ENCODE measurements at regions not wholly inside any gene's neighbourhood (a gene's known extent, or its start where the extent isn't known, plus 50 kb on each side); places are given as distances from the start of the nearest gene placed in this dataset.
"Not testable (repeated sequence)": the region's sequence is repeated elsewhere in the genome, so short reads cannot be mapped to it uniquely, and the experiment has no call there.

DNA sequence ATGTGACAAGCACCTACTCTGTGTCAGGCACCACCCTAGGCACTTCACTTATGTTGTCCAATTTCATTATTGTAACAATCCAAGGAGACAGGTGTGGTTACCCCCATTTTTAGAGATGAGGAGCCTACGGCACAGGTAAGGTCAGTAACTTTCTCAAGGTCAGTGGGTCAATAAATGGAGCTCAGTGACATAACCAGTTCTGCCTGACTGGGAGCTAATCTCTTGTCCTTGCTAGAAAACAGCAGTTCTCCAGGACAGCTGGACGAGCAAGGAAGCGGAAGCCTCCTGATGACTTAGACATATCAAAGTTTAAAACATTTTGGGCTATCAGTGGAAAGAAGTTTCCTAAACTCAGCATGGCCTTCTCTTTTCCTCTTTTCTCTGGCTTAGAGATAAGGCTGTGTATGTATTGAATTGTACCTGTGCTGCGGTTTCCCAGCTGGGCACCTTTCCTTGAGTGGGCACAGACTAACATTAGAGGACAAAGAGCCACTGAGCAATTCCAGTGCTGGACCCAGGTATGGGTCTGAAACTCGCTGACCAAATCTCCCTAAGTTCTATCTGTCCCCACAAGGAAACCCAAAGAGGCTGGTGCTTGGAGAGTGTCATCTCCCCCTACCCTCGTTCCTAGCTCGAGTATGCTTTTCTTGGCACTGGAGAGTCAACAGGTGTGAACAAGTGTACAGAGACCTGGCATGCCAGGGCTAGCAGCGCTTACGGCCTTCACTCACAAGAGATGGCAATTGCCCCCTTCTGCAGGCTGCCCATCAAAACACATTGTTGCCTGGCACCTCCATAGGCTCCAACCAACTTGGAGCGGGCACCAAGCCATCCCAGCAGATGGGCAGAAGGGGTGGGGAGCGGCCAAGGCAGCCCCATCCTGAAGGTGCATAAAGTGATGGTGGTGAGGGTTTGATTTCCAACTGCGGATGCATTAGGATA is 456.1 kb upstream of the PROX1 start:
- DNase-seq (ENCODE audit: low read depth in 2 of 2): no peak

DNA sequence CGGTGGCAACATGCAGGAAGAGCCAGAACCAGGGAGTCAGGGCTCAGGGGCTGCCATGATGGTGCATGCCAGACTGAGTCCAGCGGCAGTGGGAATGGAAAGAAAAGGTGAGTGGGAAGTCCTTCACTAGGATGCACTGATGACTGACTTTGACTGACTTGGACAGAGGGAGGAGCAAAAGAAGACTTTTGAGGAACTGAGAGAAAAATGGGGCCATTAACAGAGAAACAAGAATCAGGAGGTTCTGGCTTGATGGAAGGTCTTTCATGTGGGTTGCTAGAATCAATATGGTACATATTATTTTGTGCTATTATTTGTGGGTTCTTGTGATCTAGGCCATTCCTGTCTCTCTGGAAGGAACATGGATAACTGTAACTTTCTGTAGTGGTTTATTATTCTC is 454.6 kb upstream of the PROX1 start:
- no peak for DNase-seq (ENCODE audit: low read depth in 2 of 2)

DNA sequence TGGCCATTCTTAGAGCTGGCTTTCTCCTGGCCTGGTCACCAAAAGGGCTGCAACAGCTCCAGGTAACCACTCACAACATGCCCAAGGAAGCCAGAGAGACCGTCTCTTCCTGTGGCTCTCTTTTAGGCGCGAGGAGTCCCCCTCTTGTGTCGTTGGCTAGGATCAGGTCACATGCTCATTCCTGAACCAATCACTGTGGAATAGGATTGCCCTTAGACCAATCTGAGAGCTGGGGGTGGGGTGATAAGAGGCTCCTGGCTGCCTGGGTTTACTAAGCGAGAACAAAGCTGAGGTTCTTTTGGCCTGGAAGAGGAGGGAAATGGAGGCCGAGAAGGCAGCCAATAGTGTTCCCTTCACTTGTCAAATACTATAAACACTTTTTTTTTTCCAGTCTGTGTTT is 452.1 kb upstream of the PROX1 start:
- DNase-seq (ENCODE audit: low read depth in 2 of 2): no peak

DNA sequence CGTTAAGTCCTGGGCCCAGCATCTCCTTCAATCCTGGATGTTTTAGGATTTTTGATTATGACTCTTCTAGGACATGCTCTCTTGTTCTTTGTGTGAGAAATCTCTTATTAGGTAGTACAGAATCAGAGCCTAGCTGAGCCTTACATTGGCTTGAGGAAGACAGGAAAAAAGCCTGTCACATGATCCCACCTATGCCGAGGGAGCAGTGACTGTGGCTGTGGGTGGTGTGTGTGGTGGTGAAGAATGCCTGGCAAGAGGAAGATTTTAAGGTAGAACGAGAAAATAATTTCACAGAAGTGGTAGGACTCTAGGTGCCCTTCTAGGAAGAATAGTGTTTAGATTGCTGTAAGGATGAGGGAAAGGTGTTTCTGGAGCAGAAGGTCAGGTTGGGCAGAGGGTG is 449.5 kb upstream of the PROX1 start:
- DNase-seq (ENCODE audit: low read depth in 2 of 2): no peak

DNA sequence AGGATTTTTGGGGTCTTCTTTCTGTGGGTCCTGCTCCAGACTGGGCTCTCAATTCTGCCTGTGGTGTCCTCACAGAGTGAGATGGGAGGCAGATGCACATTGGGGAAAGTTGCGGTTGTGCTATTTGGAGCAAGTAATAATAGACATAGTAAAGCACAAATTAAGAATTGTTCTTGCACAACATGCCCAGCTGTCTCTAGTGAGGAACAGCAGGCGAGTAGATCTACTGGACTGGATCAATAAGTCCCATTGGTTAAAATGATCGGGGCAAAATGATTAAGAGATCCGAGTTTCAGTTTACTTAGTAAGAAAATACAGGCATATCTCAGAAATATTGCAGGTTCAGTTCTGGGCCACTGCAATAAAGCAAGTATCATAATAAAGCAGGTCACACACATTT is 448.3 kb upstream of the PROX1 start:
- no peak for DNase-seq (ENCODE audit: low read depth in 2 of 2)

DNA sequence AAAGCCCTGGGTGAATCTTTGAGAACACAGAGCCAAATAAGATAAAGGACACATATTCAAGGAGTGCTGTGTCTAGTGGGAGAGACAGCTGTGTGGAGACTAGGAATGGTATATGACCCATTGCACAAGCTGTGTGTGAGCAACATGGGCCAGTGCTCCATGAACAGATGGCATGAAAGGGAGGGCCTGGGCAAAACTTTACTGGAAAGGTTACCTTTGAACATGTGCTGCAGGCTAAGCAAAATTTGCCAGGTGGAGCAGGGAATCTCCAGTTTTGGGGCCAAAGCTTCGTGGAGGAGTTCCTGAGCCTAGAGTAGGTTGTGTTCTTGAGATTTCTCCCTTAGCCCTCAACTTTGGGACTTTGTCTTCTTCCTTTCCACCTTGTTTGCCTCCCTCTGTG is 446.1 kb upstream of the PROX1 start:
- DNase-seq (ENCODE audit: low read depth in 2 of 2): no peak

DNA sequence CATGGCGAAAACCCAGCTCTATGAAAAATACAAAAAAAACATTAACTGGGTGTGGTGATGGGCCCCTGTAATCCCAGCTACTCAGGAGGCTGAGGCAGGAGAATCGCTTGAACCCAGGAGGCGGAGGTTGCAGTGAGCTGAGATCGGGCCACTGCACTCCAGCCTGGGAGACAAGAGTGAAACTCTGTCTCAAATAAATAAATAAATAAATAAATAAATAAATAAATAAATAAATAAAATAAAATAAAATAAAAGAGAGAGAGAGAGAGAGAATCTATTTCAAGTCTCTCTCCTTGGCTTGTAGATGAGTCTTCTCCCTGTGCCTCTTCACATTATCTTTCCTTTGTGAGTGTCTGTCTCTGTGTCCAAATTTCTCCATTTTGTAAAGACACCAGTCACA is 442.6 kb upstream of the PROX1 start:
- DNase-seq (ENCODE audit: low read depth in 2 of 2): not testable (repeated sequence)

DNA sequence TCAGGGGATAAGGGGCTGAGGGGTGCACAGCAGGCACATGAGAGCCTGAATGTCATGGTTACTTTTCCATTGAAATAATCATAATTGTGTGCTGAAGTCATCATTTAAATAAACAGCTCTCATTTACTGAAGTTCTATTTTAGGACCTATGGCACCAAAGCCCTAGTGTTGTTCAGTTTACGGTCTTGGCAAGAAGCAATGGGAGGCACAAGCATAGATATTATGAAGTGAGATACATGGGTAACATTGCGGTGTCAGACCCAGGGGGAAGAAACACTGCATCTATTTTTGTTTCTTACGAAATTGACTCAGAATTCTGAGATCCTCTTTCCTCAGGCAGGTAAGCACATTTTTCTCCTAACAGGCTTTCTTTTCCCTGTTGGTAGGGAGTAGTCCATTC is 437.8 kb upstream of the PROX1 start:
- DNase-seq (ENCODE audit: low read depth in 2 of 2): no peak

DNA sequence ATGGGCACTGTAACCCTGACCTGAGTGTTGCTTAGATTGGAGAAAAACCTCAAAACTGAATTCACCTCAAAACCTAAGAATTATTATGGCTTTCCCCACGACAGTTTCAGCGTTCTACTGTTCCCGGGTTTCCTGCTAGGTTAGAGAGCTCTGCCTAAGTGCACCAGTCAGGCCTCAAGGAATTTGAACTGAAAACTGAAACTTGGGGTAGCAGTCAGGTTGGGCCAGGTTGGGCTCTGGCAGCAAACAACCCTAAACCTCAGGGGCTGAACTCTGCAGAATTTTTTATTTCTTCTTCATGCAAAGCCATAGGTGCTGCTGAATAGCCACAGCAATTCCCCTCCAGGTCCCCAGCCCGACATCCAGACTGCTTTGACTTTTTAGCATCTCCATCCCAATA is 437.0 kb upstream of the PROX1 start:
- DNase-seq (ENCODE audit: low read depth in 2 of 2): no peak

DNA sequence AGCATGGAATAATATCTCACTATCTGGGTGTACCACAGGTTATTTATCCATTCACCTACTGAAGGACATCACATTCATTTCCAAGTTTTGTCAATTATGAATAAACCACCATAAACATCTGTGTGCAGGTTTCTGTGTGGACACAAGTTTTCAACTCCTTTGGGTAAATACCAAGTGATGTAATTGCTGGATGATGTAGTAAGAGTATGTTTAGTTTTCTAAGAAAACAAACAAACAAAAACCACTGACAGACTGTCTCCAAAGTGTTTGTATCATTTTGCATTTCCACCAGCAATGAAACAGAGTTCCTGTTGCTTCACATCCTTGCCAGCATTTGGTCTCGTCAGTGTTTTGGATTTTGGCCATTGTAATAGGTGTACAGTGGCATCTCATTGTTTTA is 435.7 kb upstream of the PROX1 start:
- DNase-seq (ENCODE audit: low read depth in 2 of 2): no peak

DNA sequence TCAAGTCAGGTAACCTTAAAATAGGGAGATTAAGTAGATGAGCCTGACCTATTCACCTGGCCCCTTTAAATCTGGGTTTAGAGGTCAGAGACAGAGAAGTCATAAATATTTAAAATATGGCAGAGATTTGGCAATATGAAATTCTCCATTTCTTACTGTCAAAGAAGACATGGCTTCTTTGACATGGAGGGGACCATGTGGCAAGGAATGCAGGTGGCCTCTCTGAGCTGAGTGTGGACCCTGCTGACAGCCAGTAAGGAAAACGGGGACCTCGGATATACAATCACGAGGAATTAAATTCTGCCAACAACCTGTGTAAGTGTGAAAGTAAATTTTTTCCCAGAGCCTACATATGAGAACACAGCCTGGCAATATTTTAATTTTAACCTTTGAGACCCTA is 427.5 kb upstream of the PROX1 start:
- no peak for DNase-seq (ENCODE audit: low read depth in 2 of 2)

DNA sequence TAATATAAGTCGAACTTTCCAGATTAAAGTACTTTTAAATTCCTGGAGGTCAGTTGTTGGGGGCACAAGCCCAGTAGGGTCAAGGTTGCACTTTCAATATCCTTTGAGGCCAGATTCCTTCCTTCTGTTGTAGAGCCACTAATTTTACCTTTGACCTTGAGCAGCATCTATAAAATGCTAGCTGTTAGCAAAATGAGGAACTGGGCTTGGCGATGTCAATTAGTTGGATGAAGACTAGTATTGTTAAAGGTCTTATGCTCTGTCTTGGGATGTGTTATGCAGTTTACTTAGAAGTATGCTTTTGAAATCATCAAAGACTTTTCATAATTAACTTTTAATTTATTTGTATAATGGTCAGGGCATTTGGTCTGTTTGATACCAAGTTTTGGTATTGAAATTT is 425.9 kb upstream of the PROX1 start:
- DNase-seq (ENCODE audit: low read depth in 2 of 2): no peak

DNA sequence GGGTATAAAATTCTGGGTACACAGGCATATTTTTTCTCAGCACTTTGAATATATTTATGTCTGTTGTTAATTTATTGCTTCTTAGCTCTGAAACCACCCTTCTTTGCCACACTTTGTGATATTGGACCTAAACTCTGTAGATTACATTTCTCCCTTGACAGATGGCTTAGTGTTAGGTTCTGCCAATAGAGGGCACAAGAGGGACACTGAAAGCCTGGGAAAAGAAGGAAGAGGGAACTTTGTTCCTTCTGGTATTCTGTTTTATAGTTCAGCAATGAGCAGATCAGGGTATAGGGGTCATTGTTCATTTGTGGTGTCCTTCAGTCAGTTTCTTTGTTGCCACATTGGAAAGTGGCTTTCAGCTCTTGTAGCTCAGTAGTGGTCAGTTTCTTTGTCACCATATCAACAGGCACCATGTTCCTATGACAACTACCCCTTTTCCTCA is 423.5 kb upstream of the PROX1 start:
- DNase-seq (ENCODE audit: low read depth in 2 of 2): no peak

DNA sequence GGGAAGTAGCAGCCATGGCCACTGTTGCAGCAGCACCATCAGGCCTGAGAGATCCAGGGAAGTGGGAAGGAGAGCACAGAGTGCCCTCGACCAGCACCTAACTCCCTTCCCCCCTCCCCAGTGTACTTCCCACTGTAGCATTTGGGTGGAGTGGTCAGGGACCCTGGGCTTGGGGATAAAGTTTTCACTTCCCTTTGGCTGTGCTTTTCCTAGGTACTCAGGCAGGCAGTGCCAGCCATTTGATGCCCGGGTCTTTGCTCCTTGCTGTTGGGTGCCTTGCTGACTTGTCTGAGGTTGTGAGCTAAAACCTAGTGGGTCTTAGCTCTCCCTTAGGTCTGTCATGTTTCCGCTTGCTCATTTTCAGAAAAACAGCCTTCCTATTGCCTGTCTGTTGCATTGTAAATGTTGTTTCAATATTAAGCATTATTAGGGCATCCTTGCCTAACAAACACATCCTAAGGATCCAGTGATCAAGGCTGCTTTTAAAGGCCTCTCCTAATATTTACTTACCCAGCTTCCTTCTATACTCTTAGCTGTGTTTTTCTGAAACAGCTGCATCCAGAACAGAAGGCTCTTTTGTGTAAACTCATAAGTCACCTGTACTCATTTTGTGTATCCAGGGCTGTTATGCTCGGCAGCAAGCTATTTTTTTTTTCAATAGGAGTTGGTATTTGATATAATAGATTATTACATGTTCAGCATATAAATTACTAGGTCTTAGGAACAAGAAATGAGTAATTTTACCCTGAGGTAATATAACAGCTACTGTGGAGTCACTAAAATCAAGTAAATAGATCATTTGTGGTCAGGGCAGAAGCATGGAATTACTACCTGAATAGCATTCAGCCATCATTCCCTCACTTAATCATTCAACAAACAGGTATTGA is 418.6 kb upstream of the PROX1 start:
- no peak for DNase-seq (ENCODE audit: low read depth in 2 of 2)

DNA sequence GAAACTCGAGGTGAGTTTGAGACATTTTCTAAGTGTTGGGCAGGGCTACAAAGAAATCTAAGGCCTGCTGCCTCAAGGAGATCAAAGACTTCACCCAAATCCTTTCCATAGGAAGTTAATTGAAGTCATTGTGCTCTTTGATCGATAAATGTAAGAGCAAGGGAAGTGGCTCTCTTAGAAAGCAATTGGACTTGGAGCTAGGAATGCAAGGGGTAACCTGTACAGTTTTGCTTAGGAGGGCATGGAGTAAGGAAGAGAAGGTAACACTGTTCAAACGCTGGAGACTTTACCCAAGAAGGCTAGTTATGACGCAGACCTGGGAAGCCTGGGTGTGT is 418.0 kb upstream of the PROX1 start:
- DNase-seq (ENCODE audit: low read depth in 2 of 2): no peak

DNA sequence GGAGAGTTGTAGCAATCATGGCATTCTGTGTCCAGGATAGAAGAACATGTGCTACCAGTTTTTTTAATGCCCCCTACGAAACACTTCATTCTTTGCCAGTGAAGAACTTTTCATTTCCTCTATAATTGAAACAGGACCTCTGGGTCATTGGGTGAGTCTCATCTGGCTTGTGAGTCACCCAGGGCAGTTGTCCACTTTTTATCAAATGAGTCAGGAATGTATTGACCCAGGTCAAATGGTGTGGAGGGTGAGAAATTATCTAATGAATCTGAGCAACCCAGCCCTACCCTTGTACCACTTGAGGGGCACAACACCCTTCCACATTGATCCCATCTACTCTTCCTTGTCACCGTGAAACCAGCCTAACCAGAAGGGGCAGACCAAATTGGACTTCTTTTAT is 417.3 kb upstream of the PROX1 start:
- no peak for DNase-seq (ENCODE audit: low read depth in 2 of 2)

DNA sequence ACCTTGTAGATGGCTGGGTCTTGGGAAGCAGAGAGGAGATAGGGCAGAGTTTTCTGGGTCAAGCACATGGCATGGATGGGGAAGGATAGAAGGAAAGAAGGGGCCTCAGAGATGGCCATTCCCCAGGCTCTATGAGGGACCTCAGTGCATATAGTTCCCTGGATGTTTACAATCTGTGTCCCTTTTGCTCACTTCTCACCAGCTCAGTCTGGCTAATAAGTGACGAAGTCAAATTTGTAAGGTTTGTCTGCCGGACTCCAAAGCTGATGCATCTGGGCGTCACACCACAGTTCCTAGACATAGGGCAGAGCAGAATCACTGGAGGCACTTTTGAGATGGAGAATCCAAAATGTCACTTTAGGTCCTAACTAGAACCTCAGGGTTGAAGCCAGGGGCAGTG is 416.4 kb upstream of the PROX1 start:
- no peak for DNase-seq (ENCODE audit: low read depth in 2 of 2)

DNA sequence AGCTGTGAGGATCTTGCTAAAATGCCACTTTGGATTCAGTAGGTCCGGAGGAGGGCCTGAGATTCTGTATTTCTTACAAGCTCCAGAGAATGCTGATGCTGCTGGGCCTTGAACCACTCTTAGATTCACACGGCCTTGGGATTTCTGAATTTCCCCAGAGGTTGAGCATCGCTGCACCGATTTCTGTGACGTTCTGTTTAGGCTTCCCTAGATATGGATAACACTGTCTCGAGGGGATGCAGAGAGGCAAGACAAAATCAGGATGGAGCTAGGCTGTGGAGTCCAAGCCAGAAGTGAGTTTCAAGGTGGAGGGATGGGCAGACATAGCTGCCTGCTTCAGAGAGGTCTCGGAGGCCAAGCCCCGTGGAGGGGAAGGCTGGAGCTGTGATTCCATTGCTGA is 415.9 kb upstream of the PROX1 start:
- DNase-seq (ENCODE audit: low read depth in 2 of 2): no peak

DNA sequence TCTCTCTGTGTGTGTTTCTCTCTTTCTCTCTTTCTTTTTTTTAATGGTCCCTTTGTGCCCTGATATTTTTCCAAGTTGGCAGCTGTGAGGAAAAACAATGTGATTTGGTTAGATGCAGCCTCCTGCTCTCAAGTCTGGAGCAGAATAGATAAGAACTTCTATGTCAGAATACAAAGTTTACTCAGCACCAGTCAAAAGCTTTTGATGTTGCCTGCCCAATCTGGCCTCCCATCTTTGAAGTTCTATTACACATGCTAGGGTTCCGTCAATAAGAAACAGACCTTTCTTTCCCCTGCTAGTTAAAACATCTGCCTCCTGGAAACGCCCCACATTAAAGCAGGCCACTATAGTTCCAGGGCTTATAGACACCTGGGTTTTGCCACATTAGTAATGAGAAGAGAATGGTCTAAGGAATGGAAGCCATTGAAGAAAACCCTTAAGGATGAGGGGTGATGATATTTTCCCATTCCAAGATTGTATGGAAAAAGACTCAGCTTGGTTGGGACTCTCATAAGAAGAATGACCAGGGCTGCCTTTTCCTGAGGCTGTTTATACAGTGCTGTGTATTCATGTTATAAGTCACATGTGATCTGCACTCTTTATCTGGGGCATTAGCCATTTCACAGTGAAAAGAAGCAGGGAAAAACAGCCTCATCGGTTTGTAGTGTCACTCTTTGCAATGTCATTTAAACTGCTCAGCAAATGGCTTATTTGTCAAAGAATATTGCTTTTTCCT is 414.7 kb upstream of the PROX1 start:
- DNase-seq (ENCODE audit: low read depth in 2 of 2): no peak

DNA sequence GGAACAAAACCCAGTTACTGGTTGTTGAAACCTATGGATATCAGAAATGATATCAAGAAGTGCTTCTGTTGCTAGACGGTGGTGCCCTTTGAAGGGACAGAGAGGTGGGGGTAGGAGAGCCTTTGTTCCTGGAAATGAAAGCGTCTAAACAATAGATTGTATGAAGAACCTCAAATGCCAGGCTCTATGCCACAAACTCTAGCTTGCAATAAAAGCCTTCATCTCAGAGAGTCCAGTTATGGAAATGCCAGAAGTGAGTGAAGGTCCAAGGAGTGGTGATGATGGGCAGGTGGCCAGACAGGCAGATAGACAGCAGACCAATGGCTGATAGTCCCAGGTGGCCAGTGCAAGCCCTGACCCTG is 414.1 kb upstream of the PROX1 start:
- DNase-seq (ENCODE audit: low read depth in 2 of 2): no peak

DNA sequence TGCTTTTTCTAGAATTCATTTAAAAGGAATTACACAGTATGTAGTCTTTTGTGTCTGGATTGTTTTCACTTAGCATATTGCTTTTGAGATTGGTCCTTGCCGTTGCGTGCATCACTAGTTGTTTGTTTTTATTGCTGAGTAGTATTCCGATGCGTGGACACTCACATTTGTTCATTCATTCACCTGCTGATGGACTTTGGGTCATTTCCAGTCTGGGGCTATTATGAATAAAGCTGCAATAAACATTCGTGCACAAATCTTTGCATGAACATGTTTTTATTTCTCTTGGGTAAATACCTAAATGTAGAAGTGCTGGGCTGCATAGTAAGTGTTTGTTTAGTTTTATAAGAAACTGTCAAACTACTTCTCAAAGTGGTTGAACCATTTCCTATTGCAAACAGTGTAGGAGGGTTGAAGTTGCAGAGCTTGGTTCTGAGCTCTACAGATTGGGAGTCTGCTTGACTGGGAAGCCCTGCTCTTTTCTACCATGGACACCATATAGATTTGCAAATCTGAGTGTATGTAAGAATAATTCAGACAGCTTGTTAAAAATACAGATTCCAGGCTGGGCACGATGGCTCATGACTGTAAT is 404.7 kb upstream of the PROX1 start:
- DNase-seq (ENCODE audit: low read depth in 2 of 2): no peak

DNA sequence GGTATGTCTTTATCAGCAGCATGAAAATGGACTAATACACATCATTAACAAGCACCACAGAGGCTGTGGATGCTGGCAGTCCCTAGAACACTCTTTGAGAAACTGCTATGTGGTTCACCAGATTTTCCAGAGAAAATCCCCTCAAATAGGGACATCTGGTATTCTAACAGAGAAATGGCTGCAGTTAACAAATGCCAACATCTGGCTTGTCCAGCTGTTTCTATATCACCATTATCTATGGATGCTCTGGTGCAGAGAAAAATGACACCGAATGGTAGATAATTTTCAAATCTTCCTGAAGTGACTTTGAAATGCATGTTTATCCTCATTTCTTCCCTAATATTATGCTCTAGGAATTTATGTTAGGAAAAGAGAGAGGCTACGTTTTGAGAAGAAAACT is 403.5 kb upstream of the PROX1 start:
- DNase-seq (ENCODE audit: low read depth in 2 of 2): no peak

Data from activated CD8-positive, alpha-beta memory T cell treated with anti-CD3 and anti-CD28 coated beads for 4 hours (primary cell).